ENCODE measurements at regions not wholly inside any gene's neighbourhood (a gene's known extent, or its start where the extent isn't known, plus 50 kb on each side); places are given as distances from the start of the nearest gene placed in this dataset.
"Not testable (repeated sequence)": the region's sequence is repeated elsewhere in the genome, so short reads cannot be mapped to it uniquely, and the experiment has no call there.

GRCh38 chr1:245102149-245102548 is 52.6 kb upstream of the KIF26B start:
- not testable (repeated sequence) for H3K79me2 ChIP-seq (ENCODE audit: insufficient read depth, low read length); H3K4me2 ChIP-seq (ENCODE audit: insufficient read depth, low read length); H4K20me1 ChIP-seq (ENCODE audit: insufficient read depth, low read length); H3K9me3 ChIP-seq (ENCODE audit: insufficient read depth, low read length, severe bottlenecking); H3K9ac ChIP-seq (ENCODE audit: low read depth, low read length); H3K27ac ChIP-seq (ENCODE audit: low read length); H3K27me3 ChIP-seq (ENCODE audit: insufficient read depth, low read length, poor library complexity); H2AFZ ChIP-seq (ENCODE audit: low read depth, low read length); DNase-seq; ATAC-seq (ENCODE audit: insufficient read depth, low read depth); H3K4me3 ChIP-seq (ENCODE audit: low read depth in 1 of 2, low read length in 2 of 2); H3K4me1 ChIP-seq (ENCODE audit: insufficient read depth, low read length); H3K36me3 ChIP-seq (ENCODE audit: insufficient read depth, low read length)

- no peak for ATAC-seq (ENCODE audit: insufficient read depth, low read depth)
- Histone ChIP-seq H4K20me1 (ENCODE audit: insufficient read depth, low read length) (no peaks in the 10 kb centered on the region), H3K27me3 (ENCODE audit: insufficient read depth, low read length, poor library complexity) (no peaks in the 10 kb centered on the region), H3K4me2 (ENCODE audit: insufficient read depth, low read length) (no peak overlapping the region), H3K36me3 (ENCODE audit: insufficient read depth, low read length) (no peaks in the 10 kb centered on the region), H2AFZ (ENCODE audit: low read depth, low read length) (no peak overlapping the region), H3K9ac (ENCODE audit: low read depth, low read length) (no peak overlapping the region), H3K27ac (ENCODE audit: low read length) (no peak overlapping the region), H3K4me1 (ENCODE audit: insufficient read depth, low read length) (no peaks in the 10 kb centered on the region), H3K9me3 (ENCODE audit: insufficient read depth, low read length, severe bottlenecking) (no peaks in the 10 kb centered on the region), H3K4me3 (ENCODE audit: low read depth in 1 of 2, low read length in 2 of 2) (no peak overlapping the region), H3K79me2 (ENCODE audit: insufficient read depth, low read length) (no peaks in the 10 kb centered on the region)
- TF ChIP-seq CTCF (IDR thresholded peaks at IDR 0.05; ENCODE audit: borderline replicate concordance, extremely low read depth, low read length, poor library complexity, severe bottlenecking) (no peak), EZH2 (IDR thresholded peaks at IDR 0.05; ENCODE audit: borderline replicate concordance, low read depth, low read length, severe bottlenecking) (no peak)
- DNase-seq: no peak
These were observed 55.4 kb upstream of the KIF26B start for GRCh38 chr1:245099401-245099800.

GRCh38 chr1:245098924-245099323 is 55.9 kb upstream of the KIF26B start:
- ATAC-seq (ENCODE audit: insufficient read depth, low read depth) (no peak), DNase-seq (no peak)
- Histone ChIP-seq H3K27ac (ENCODE audit: low read length) (no peak overlapping the region), H3K79me2 (ENCODE audit: insufficient read depth, low read length) (no peaks in the 10 kb centered on the region), H3K9ac (ENCODE audit: low read depth, low read length) (no peak overlapping the region), H2AFZ (ENCODE audit: low read depth, low read length) (no peak overlapping the region), H3K4me1 (ENCODE audit: insufficient read depth, low read length) (no peaks in the 10 kb centered on the region), H3K4me3 (ENCODE audit: low read depth in 1 of 2, low read length in 2 of 2) (no peak overlapping the region), H3K9me3 (ENCODE audit: insufficient read depth, low read length, severe bottlenecking) (no peaks in the 10 kb centered on the region), H3K27me3 (ENCODE audit: insufficient read depth, low read length, poor library complexity) (no peaks in the 10 kb centered on the region), H3K4me2 (ENCODE audit: insufficient read depth, low read length) (no peak overlapping the region), H4K20me1 (ENCODE audit: insufficient read depth, low read length) (no peaks in the 10 kb centered on the region), H3K36me3 (ENCODE audit: insufficient read depth, low read length) (no peaks in the 10 kb centered on the region)
- TF ChIP-seq CTCF (IDR thresholded peaks at IDR 0.05; ENCODE audit: borderline replicate concordance, extremely low read depth, low read length, poor library complexity, severe bottlenecking): no peak
- TF ChIP-seq EZH2 (IDR thresholded peaks at IDR 0.05; ENCODE audit: borderline replicate concordance, low read depth, low read length, severe bottlenecking): no peak

- H2AFZ ChIP-seq (ENCODE audit: low read depth, low read length): no peak overlapping the region
- no peaks in the 10 kb centered on the region for H3K36me3 ChIP-seq (ENCODE audit: insufficient read depth, low read length)
- H3K27me3 ChIP-seq (ENCODE audit: insufficient read depth, low read length, poor library complexity): no peaks in the 10 kb centered on the region
- no peaks in the 10 kb centered on the region for H3K4me1 ChIP-seq (ENCODE audit: insufficient read depth, low read length)
- TF ChIP-seq CTCF (IDR thresholded peaks at IDR 0.05; ENCODE audit: borderline replicate concordance, extremely low read depth, low read length, poor library complexity, severe bottlenecking) (no peak), EZH2 (IDR thresholded peaks at IDR 0.05; ENCODE audit: borderline replicate concordance, low read depth, low read length, severe bottlenecking) (no peak)
- no peaks in the 10 kb centered on the region for H3K79me2 ChIP-seq (ENCODE audit: insufficient read depth, low read length)
- no peak overlapping the region for H3K9ac ChIP-seq (ENCODE audit: low read depth, low read length)
- ATAC-seq (ENCODE audit: insufficient read depth, low read depth) (no peak), DNase-seq (no peak)
- H3K27ac ChIP-seq (ENCODE audit: low read length): no peak overlapping the region
- H4K20me1 ChIP-seq (ENCODE audit: insufficient read depth, low read length): no peaks in the 10 kb centered on the region
- H3K4me3 ChIP-seq (ENCODE audit: low read depth in 1 of 2, low read length in 2 of 2): no peak overlapping the region
- no peaks in the 10 kb centered on the region for H3K9me3 ChIP-seq (ENCODE audit: insufficient read depth, low read length, severe bottlenecking)
- H3K4me2 ChIP-seq (ENCODE audit: insufficient read depth, low read length): no peak overlapping the region
These were observed 58.3 kb upstream of the KIF26B start for GRCh38 chr1:245096311-245097066.
